ENCODE measurements at regions not wholly inside any gene's neighbourhood (a gene's known extent, or its start where the extent isn't known, plus 50 kb on each side); places are given as distances from the start of the nearest gene placed in this dataset.

DNA sequence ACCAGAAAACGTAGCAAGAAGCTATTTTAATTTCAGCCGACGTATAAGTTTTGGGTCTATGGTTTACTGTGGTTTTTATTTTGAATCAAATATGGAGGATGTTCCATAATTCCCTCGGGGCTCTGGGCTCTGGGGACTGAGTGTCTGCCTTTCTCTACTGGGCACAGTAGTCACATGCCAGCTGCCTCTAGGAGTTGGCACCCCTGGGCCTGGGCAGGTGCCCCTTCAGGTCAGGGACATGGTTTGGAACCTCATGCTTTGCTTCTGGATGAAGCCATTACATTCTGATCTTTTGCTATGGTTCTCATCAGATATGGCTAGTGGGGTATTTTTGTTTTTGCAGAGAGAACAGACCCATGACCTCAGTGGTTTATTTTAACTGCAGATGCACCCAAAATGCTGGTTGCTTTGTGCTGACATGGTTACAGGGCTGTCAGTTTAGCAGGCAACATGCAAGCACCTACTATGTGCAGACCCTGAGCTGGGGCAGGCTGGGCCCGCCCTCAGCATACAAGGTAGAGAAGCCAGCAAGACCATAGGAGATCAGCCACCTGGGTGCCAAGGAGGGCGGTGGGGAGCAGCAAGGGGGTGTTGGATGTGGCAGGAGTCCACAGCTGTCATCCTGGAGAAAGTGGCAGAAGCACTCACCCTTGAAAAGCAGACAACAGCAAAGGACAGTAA, 54.5 kb upstream of the PSD2 start:
- no peak for TF ChIP-seq POLR2A (IDR thresholded peaks at IDR 0.05)
- TF ChIP-seq, protein P1, sequence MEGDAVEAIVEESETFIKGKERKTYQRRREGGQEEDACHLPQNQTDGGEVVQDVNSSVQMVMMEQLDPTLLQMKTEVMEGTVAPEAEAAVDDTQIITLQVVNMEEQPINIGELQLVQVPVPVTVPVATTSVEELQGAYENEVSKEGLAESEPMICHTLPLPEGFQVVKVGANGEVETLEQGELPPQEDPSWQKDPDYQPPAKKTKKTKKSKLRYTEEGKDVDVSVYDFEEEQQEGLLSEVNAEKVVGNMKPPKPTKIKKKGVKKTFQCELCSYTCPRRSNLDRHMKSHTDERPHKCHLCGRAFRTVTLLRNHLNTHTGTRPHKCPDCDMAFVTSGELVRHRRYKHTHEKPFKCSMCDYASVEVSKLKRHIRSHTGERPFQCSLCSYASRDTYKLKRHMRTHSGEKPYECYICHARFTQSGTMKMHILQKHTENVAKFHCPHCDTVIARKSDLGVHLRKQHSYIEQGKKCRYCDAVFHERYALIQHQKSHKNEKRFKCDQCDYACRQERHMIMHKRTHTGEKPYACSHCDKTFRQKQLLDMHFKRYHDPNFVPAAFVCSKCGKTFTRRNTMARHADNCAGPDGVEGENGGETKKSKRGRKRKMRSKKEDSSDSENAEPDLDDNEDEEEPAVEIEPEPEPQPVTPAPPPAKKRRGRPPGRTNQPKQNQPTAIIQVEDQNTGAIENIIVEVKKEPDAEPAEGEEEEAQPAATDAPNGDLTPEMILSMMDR (IDR thresholded peaks at IDR 0.05), result no peak
